Stimulated activated CD4-positive, alpha-beta T cell treated with anti-CD3 and anti-CD28 coated beads, Interleukin-2, amount 100 ng/mL, for 24 hours (primary cell): ENCODE measurements at regions not wholly inside any gene's neighbourhood (a gene's known extent, or its start where the extent isn't known, plus 50 kb on each side); places are given as distances from the start of the nearest gene placed in this dataset.
"Not testable (repeated sequence)": the region's sequence is repeated elsewhere in the genome, so short reads cannot be mapped to it uniquely, and the experiment has no call there.

Experiments used
- DNase-seq, 2 donors: peaks; one replicate each; pipeline ENCODE4 v3.0.0-alpha.2; 2020

- DNase-seq, result no peak
Measured at GRCh38 chr18:70400476-70400875, 111.6 kb downstream of the SOCS6 start.

DNA sequence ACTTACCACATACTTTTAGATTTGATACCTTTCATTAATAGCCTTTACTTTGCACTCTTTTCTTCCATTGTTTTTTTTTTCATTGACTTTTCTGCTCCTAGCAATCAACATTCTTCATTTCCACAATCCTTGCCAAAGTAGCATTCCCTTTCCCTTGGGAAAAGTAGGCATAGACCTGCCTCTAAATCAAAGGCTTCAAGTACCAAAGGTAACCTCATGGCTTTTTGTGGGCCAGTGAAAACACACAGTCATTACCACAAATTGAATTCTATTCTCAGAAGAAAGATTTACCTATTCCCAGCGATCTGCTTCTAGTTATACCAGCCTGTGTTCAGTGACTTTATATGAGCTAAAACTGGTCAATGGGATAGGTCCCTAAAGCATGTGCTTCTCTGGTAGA, 109.2 kb downstream of the SOCS6 start:
- DNase-seq, result no peak

GRCh38 chr18:70397259-70397925, 108.5 kb downstream of the SOCS6 start:
- DNase-seq, result no peak

DNA sequence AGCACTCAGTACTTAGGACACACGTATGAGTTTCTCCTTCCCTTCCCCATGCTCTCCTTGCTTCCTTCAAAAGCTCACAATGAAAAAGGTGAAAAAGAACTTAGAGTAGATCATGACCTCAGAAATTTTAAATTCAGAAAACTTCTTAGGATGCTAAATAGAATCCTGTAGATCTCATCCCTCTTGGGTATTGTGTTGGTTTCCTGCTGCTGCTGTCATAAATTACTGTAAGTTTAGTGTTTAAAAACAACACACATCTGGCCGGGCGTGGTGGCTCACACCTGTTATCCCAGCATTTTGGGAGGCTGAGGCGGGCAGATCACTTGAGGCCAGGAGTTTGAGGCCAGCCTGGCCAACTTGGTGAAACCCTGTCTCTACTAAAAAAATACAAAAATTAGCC, 106.9 kb downstream of the SOCS6 start:
- DNase-seq, result not testable (repeated sequence)

GRCh38 chr18:70394672-70395071, 105.8 kb downstream of the SOCS6 start:
- DNase-seq, result no peak

DNA sequence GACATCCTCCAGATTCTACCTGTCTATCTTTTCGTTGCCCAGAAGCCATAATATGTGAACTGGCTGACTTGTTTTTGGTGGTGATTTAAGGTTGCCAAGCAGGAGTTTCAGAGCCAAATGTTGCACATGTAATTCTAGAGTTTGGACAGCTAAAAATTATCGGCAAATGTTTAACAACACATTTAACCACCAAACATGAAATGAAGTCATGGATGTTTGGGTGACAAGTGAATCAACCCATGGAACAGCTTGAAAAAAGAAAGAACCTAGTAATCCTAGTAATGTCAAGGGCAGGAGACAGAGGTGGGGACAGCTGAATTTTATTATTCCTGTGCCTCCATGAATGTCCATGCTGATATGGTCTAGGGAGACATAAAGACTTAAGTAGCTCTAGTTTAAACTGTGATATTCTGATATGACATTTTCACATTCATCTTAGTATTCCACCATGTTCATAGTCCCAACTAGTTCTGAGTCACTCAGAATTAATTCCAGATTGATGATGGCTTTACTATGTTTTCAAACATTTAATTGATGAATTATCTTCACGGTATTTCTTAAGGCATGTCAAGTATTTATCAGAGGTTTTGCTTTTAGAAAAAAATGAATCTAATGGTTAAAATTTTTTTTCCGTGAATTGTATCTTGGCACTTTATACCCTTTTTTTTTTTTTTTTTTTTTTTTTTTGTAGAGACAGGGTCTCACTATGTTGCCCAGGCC, 101.7 kb downstream of the SOCS6 start:
- no peak for DNase-seq

GRCh38 chr18:70389036-70389435, 100.2 kb downstream of the SOCS6 start:
- not testable (repeated sequence) for DNase-seq

DNA sequence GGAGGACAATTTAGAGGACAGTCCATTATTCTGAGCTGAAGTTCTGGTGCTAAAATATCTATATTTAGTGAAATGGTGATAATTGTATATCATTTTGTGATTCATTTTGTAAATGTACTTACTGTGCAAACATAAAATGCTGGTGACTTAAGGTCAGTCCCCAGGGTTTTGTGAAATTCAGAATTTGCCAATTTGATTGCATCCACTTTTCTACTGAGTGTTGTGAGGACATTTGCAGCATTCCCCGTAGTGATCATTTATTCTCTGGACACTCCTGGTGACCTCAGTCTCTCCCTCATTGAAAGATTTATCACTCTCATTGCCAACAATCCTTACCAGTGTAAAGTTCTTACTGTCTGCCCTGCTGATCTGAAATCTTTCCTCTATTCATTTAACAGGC, 98.2 kb downstream of the SOCS6 start:
- DNase-seq, result no peak

GRCh38 chr18:70386582-70386981, 97.7 kb downstream of the SOCS6 start:
- no peak for DNase-seq

- no peak for DNase-seq
Measured at GRCh38 chr18:70385474-70385873, 96.6 kb downstream of the SOCS6 start.

DNA sequence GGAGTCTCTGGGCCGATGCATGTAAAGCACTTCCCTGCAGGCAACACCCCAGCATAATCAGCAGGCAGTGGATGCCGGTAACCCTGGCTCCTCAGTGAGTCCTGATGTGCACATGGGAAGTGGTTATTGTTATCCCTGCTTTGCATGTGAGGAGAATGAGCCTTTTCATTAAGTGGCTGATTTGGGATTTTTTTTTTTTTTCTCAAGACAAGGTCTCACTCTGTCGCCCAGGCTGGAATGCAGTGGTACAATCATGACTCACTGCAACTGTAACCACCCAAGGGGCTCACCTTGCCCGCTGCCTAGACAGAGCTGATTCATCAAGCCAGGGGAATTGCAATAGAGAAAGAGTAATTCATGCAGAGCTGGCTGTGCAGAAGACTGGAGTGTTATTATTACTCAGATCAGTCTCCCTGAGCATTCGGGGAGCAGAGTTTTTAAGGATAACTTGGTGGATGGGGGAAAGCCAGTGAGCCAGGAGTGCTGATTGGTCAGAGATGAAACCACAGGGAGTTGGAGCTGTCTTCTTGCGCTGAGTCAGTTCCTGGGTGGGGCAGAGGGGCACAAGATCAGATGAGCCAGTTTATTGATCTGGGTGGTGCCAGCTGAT, 95.4 kb downstream of the SOCS6 start:
- no peak for DNase-seq

DNA sequence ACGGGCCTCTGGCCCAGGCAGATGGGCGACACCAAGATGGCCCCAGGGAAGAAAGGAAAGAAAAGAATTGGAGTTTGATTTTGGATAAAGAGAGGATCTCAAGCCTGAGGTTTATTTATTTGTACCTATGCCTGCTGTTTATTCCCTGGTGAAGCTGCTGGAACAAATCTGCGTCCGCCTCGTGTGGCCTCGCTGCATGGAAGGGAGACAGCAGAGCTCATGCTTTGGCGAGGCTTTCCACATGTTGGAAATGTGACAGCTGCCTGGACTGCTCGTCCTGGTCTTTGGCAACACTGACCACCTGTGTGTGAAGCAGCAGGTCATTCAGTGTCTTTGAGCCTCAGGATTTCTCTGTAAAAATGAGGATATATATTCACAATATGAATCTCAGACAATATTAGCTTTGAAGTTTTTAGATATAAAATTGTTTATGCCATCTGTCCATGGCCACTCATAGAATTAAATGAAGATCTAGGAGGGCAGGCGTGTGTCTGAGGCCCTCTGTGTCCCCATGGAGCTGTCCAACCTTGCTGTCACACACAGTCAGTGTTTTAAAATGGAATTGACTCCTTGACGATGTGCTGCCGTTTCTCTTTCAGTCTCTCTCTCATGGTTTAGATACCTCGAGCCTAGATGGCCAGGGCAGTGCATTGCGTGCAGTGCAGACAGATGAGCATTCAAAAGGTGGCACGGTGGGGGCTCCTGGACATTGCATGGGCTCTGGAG, 94.3 kb downstream of the SOCS6 start:
- no peak for DNase-seq

DNA sequence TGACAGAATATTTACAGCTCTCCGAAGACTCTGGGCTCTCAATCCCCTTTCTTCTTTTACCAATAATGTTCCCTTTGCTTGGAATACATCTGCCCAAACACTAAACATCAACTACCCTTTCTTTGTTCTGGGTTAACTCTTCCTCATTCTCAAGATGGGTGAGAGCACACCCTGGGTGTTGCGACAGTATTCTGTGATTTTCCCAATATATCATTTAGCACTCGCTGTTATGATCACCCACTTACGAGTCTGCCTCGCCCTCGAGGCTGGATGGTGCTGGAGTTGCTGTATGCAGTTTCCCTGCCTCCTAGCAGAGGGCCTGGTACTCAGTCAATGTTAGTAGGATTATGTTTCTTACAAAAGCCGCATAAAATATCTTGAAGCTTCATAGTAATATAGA, 93.2 kb downstream of the SOCS6 start:
- DNase-seq, result no peak

DNA sequence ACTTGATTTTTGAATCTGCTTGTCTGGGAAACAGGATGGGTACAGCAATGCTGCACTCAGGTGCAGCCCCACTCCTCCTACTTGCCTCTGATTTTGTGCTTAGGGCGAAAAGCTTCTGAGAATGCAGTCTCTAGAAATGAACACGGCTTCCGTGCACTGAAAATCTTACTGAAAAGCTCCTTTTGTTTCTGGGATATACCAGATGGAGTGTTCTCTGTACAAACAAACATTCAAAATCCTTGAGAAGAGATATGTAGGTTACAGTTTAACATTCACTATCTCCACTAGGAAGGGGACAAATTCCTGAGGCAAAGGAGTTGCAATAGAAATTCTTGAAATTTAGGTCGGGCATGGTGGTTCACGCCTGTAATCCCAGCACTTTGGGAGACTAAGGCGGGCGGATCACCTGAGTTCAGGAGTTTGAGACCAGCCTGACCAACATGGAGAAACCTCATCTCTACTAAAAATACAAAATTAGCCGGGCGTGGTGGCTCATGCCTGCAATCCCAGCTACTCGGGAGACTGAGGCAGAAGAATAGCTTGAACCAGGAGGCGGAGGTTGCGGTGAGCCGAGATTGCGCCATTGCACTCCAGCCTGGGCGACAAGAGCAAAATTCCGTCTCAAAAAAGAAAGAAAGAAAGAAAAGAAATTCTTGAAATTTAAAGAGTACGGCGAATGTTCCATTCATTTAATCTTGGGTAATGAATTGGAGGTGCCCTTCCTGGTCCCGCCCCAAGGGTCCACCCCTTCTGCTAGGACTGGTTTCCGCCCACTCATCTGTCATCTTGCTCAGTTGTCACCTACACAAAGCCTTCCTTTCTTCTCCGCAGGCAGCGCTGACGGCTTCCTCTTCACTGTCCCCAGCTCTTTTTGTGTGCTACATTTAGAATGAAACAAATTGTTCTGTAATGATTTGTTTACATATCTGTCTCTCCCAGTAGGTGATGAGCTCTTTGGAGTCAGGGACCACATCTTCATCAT, 92.4 kb downstream of the SOCS6 start:
- no peak for DNase-seq
